T1000 (cell line): ENCODE measurements at regions not wholly inside any gene's neighbourhood (a gene's known extent, or its start where the extent isn't known, plus 50 kb on each side); places are given as distances from the start of the nearest gene placed in this dataset.
A peak's percentile ranks its signal among the peaks of the same experiment; 100 is the strongest.
"Not testable (repeated sequence)": the region's sequence is repeated elsewhere in the genome, so short reads cannot be mapped to it uniquely, and the experiment has no call there.

Experiments
- DNase-seq: peaks from one replicate; lab custom pipeline; 2025; ENCODE audit warnings: mixed read lengths; lab: John Stamatoyannopoulos, UW

- DNase-seq, result no peak
These were observed 257.4 kb upstream of the IL12A start for GRCh38 chr3:159731254-159731653.

DNA sequence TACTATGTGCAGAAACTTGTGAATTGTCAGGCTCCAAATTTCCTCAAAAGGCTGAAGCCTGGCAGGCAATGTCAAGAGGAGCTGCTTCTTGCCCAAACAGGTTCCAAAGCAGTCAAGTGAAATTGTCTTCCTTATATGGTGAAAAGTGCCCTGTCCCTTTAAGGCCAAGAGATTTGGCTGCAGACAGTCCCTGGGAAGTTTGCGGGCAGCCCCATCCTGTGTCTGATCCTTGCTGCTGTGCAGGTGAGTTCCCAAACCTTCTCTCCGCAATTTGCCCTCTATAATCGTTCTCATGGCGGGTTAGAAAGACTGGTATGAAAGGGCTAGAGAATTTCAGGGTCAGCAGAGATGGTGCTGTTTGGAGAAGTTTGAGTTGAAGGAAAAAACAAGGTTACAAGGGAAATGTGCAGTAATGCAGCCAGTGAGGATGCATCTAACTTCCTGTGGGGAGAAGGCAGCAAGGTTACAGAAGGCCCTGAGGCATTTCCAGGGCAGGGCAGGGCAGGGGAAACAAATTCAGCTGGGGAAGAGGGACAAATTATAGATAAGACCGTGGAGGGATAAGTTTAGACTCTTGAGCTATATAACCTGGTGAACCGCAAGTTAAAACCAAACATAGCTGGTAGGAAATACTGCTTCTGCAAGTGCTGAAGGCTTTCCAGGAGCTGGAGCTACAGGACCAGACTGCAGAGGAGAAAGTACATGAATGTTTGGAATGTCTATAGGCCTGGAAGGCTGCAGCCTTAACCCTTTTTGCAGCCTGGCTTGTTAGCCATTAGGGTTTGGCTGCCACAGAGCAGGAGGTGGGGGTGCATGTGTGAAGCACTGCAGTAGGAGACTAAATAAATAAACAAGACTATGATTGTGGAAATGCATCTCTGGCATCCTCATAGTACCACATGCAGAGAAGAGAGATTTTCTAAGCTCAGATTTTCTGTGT, 256.2 kb upstream of the IL12A start:
- peak; percentile 51 for DNase-seq

DNA sequence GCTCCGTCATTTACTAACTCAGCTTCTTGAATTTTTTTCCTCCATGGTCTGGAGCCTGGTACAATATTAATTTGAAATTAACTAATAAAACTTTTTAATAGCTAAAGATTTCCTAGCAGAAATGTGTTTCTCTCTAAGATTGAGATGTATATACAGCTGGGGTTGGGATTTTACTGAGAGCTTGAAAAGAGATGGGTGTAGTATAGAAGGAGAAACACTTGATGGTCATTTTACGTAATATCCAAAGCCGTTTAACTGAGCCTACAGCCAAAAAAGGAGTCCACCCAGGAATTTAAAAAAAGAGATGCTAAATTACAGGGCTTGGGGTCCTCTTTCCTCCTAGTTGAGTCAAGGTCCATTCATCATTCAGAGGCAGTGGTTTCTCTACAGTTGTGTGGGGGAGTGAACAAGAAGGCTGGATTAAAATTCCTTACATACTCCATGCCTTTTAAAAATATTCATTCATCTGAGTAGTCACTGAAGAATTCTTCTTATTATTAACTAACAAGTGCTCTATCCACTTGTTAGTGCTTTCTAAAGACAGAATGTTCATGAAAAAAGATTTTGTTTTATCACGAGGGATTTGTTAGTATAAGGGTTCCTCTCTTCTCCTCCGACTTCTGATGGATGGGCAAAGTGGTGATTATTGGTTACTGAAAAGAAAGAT, 255.3 kb upstream of the IL12A start:
- no peak for DNase-seq

DNA sequence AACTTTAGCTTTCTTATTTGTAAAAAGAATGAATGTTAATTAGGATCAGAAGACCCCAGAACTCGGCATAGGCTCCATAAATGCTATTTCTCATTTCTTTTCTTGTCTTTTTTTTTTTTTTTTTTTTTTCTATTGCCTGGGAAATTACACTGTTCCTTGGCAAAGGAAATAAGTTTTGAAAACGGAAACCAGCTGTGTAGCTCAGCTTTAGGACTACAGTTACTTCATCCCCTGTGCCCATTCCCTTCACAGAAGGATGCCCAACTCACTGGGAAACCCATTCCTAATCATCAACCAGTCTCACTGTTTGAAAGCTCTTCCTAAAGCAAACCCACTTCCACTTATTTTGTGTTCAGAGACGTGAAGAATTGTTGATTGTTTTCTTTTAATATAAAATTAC, 254.0 kb upstream of the IL12A start:
- DNase-seq, result no peak

DNA sequence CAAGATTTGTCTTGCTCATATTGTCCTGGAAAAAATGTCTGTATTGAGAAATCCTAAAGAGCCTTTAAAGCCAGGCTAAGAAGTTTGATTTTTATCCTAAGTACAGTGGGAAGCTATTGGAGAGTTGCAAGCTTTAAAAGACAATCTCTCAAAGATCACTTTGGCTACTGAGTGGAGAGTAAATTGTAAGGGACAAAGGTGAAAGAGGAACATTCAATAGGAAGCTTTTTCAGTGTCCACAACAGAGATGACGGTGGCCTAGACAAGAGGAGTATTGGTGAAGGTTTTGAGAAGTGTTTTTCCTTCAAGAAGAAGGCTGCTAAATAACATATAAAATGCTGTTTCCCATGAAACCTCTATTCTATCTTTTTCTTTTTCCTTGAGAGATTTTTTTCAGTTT, 249.5 kb upstream of the IL12A start:
- no peak for DNase-seq

DNA sequence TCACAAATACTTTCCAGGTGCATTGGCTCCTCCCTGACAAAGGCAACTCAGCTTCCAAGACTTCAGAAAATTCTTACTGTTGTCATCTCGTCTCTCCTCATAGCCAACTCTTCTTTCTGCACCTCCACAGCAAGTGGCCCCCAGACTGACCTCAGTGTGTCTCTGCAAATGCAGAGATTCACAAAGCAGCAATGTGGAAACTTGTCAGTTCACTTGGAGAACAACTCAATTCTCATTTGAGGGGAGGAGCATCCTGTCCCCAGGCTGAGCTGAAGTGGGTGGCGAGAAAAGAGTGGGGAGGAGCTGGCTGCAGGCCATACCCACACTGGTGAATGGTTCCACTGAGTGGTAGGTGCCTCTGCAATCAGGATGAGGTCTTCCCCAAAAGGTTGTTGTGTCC, 248.7 kb upstream of the IL12A start:
- no peak for DNase-seq

- DNase-seq, result no peak
These were observed 247.4 kb upstream of the IL12A start for GRCh38 chr3:159741281-159741680.

- DNase-seq, result no peak
These were observed 240.2 kb upstream of the IL12A start for GRCh38 chr3:159748425-159748824.

GRCh38 chr3:159749406-159749805, 239.2 kb upstream of the IL12A start:
- no peak for DNase-seq

GRCh38 chr3:159751146-159751545, 237.5 kb upstream of the IL12A start:
- no peak for DNase-seq

DNA sequence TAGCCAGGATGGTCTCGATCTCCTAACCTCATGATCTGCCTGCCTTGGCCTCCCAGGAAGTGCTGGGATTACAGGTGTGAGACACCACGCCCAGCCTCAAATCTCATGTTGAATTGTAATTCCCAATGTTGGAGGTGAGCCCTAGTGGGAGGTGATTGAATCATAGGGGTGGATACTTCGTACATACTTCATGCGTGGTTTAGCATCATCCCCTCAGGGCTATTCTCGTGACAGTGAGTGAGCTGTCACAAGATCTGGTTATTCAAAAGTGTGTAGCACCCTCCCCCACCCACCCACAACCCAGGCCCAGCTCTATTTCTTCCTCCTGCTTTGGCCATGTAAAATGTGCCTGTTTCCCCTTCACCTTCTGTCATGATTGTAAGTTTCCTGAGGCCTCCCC, 236.9 kb upstream of the IL12A start:
- no peak for DNase-seq

- not testable (repeated sequence) for DNase-seq
These were observed 232.1 kb upstream of the IL12A start for GRCh38 chr3:159756279-159757207.

DNA sequence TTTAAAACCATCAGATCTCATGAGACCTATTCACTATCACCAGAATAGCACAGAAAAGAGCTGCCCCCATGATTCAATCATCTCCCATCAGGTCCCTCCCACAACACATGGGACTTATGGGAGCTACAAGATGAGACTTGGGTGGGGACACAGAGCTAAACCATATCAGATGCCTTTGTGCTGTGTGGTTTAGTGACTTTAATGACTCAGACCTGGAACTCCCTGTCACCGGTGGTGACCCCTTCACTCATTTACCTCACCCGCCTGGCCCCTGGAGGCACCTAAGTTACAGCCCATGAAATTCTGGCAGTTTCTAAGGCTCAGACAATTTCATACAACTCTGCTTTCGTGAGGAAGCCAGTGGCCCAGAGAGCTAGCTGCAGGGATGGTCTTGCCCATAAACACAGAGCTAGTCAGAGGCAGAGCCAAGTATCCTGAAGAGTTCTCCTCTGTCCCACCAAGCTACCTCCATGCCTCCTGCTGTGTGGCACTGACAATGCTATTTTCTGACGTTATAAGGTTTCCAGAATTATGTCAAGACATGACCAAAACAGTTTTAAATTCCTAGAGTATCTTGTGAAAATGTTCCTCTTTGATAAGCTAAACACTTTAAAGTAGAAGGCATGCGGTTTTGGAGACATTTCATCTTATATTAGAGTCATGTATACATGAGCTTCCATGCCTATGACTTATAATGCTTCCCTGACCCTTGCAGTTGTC, 231.1 kb upstream of the IL12A start:
- no peak for DNase-seq

- DNase-seq, result no peak
These were observed 228.6 kb upstream of the IL12A start for GRCh38 chr3:159760046-159760445.

DNA sequence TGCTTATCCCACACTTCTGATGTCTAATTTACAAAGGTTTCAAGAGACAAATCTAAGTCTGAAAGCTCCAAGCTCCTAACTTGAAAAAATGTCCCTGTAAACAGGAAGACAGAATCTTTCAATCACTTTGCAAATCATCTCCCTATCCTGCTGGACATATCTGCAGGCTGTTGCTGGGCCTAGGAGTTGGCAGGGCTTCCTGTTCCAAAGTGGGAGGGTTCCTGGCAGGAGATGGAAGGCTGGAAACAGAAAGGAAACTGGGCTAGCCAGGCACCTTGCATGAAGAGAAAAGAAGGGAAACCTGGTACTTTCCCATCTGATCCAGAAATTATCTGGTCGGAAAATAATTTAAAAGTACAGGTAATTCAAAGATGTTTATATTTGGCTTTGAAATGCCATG, 227.3 kb upstream of the IL12A start:
- DNase-seq, result no peak

GRCh38 chr3:159761848-159762635, 226.6 kb upstream of the IL12A start:
- no peak for DNase-seq

- peak; percentile 64 for DNase-seq
These were observed 225.5 kb upstream of the IL12A start for GRCh38 chr3:159763011-159763601.

DNA sequence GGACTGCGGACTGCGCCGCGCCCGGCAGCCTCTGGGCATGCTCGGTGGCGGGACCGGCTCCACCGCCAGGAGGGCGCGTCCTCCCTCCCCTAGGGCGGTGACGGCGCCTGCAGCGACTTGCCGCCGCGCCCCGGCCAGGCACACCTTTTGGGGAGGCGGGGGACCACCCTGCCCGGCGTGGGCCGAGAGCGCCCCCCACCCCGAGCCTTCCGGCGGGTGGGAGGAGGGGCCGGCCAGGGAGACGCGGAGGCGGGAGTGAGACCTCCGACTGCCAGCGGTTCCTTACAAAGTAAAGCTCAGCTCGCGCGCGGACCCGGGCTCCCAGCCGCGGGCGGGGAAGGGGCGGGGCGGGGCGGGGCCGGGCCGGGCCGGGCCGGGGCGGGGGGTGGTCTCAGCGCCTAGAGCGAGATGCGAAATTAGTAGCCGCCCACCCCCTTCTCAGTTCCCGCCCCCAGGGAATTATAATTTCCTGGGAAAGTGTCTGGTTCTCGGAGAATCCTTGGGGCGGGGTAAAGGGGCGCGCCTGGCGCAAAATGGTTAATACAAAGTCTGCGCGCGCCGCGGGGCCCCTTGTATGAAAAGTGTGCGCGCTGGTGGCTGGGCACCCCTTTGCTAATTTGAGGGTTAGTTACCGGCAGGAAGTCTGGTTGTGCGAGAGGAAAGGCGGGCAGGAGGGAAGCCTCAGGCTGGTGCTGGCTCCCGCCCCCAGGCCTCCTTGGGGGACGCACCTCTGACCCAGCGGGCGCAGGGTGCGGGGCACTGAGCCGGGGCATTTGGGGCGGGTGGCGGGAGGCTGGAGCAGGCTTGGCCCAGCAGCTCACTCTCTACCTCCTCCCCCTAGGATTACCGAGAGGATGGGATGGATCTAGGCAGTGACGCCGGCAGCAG, 224.8 kb upstream of the IL12A start:
- DNase-seq, result peak; percentile 82

GRCh38 chr3:159764490-159765029, 224.1 kb upstream of the IL12A start:
- DNase-seq, result no peak
